HepG2 (cell line): ENCODE measurements at regions not wholly inside any gene's neighbourhood (a gene's known extent, or its start where the extent isn't known, plus 50 kb on each side); places are given as distances from the start of the nearest gene placed in this dataset.

Experiments used
- ATAC-seq: fragments of 200-7000 bp; cut with Tn5 transposase; 3 replicates; pipeline ENCODE4 v1.9.1; 2020; ENCODE audit warnings: mild to moderate bottlenecking, moderate library complexity
- BruUV-seq: library from RNA; stranded (reverse); fragments of 400-500 nt; replicated peaks from 2 replicates; lab custom pipeline; 2021; lab: Mats Ljungman, UMichigan
- CTCF ChIA-PET: fragments of 300-600 bp; formaldehyde crosslinking; extraction: SDS; loops from one replicate; lab custom pipeline; 2021; ENCODE audit warnings: low total read pairs, inconsistent platforms, low intra/inter-chr PET ratio; lab: Yijun Ruan, JAX
- POLR2A ChIA-PET: fragments of 350-600 bp; sonication (Branson Sonifier 250); formaldehyde crosslinking; loops from one replicate; lab custom pipeline; 2020; ENCODE audit warnings: antibody characterized with exemption, inconsistent platforms; lab: Yijun Ruan, JAX
- DNase-seq: peaks from one replicate; pipeline ENCODE4 v3.0.0-alpha.2; 2015; ENCODE audit warnings: low spot score
- FAIRE-seq: peaks from 3 replicates; lab custom pipeline; 2011; peaks lifted over from hg19 to GRCh38; lab: Jason Lieb, UNC
- H2AFZ ChIP-seq: one replicate; pipeline ENCODE4 v1.6.1; 2011; ENCODE audit warnings: low read length, inconsistent platforms
- H3K27ac ChIP-seq: fragments of 300-600 bp; 3 replicates; pipeline ENCODE4 v1.8.0; 2011; ENCODE audit warnings: mixed run types, mild to moderate bottlenecking, mixed read lengths, low read length, inconsistent platforms; ENCODE audit not compliant: insufficient read depth; ENCODE audit errors: extremely low read length
- H3K27me3 ChIP-seq, 2 experiments: fragments of 200-600 bp in 1 of 2; 2 replicates in 1 of 2; 3 replicates in 1 of 2; pipeline versions ENCODE4 v1.6.0 to v1.8.0; 2011; ENCODE audit warnings: low read length in 2 of 2, mild to moderate bottlenecking in 2 of 2, moderate library complexity in 2 of 2, inconsistent platforms in 1 of 2; ENCODE audit not compliant: insufficient read depth in 2 of 2, control insufficient read depth in 1 of 2
- H3K36me3 ChIP-seq, 2 experiments: fragments of 200-600 bp in 1 of 2; replicated peaks in 1 of 2; 2 replicates in 1 of 2; 3 replicates in 1 of 2; pipeline versions ENCODE4 v1.5.1 to v1.8.0; 2011; ENCODE audit warnings: low read length in 2 of 2, inconsistent platforms in 1 of 2; ENCODE audit not compliant: insufficient read depth in 2 of 2, control insufficient read depth in 1 of 2
- H3K4me1 ChIP-seq: 2 replicates; pipeline ENCODE4 v1.5.1; 2012; ENCODE audit warnings: low read length, inconsistent platforms; ENCODE audit not compliant: insufficient read depth
- H3K4me2 ChIP-seq: 2 replicates; pipeline ENCODE4 v1.6.0; 2011; ENCODE audit warnings: low read depth, low read length, inconsistent platforms
- H3K4me3 ChIP-seq, 3 experiments: fragments of 200-600 bp in 1 of 3; sonication (generic), shearing (Covaris generic) in 1 of 3; replicated peaks in 1 of 3; 2 replicates each; pipeline ENCODE4 v1.5.1; 2011 to 2016; ENCODE audit warnings: low read length in 3 of 3, inconsistent platforms in 2 of 3, low read depth in 2 of 3, mild to moderate bottlenecking in 2 of 3, control low read depth in 1 of 3, mixed read lengths in 1 of 3; ENCODE audit not compliant: insufficient read depth in 1 of 3
- H3K79me2 ChIP-seq: one replicate; pipeline ENCODE4 v1.6.1; 2011; ENCODE audit warnings: low read length, inconsistent platforms; ENCODE audit not compliant: insufficient read depth
- H3K9ac ChIP-seq: 2 replicates; pipeline ENCODE4 v1.6.0; 2011; ENCODE audit warnings: mild to moderate bottlenecking, low read depth, low read length, inconsistent platforms; ENCODE audit not compliant: insufficient read depth
- H3K9me3 ChIP-seq: 2 replicates; pipeline ENCODE4 v1.5.1; 2012; ENCODE audit warnings: mild to moderate bottlenecking, low read length
- H4K20me1 ChIP-seq: 2 replicates; pipeline ENCODE4 v1.6.0; 2011; ENCODE audit warnings: inconsistent platforms, mild to moderate bottlenecking, low read length, moderate library complexity; ENCODE audit not compliant: insufficient read depth
- BRF2 ChIP-seq: sonication (generic); formaldehyde crosslinking; IDR thresholded peaks from 2 replicates; pipeline ENCODE4 v1.8.1; 2022; ENCODE audit warnings: mild to moderate bottlenecking, missing genetic modification reagents
- EP300 ChIP-seq, 3 experiments: sonication (generic) in 1 of 3; formaldehyde crosslinking in 1 of 3; IDR thresholded peaks; 2 replicates each; pipeline versions ENCODE4 v1.5.1 to v1.6.1; 2011 to 2020; ENCODE audit warnings: low read depth in 2 of 3, low read length in 2 of 3, borderline replicate concordance in 1 of 3, improper control_type of control experiment in 1 of 3, mild to moderate bottlenecking in 1 of 3, missing genetic modification reagents in 1 of 3, moderate library complexity in 1 of 3
- HDAC6 ChIP-seq: fragments of 200-600 bp; sonication (generic); IDR thresholded peaks from 2 replicates; pipeline ENCODE4 v1.7.0; 2017; ENCODE audit warnings: mild to moderate bottlenecking, antibody characterized with exemption, low read length, low read depth
- KLF16 ChIP-seq, 2 experiments: sonication (generic) in 1 of 2; formaldehyde crosslinking in 1 of 2; IDR thresholded peaks; 2 replicates each; pipeline versions ENCODE4 v1.6.1 to v1.8.0; 2016 to 2023; ENCODE audit warnings: missing genetic modification reagents in 2 of 2, missing compliant biosample characterization in 1 of 2
- PAWR ChIP-seq: sonication (generic); formaldehyde crosslinking; IDR thresholded peaks from 2 replicates; pipeline ENCODE4 v1.4.0; 2020; ENCODE audit warnings: missing genetic modification reagents, mild to moderate bottlenecking, borderline replicate concordance
- TSC22D2 ChIP-seq: sonication (generic); formaldehyde crosslinking; IDR thresholded peaks from 2 replicates; pipeline ENCODE4 v1.5.1; 2020; ENCODE audit warnings: missing genetic modification reagents, mild to moderate bottlenecking, borderline replicate concordance
- ZNF205 ChIP-seq: IDR thresholded peaks from 2 replicates; pipeline ENCODE4 v1.6.1; 2018; ENCODE audit warnings: missing biosample characterization, missing genetic modification reagents
- ZNF207 ChIP-seq: fragments of 450-650 bp; IDR thresholded peaks from 2 replicates; pipeline ENCODE4 v1.6.1; 2016; ENCODE audit warnings: antibody characterized with exemption, borderline replicate concordance
- ZNF569 ChIP-seq: sonication (generic); formaldehyde crosslinking; IDR thresholded peaks from 2 replicates; pipeline ENCODE4 v1.5.0; 2020; ENCODE audit warnings: mild to moderate bottlenecking, missing genetic modification reagents, moderate library complexity, borderline replicate concordance
- ZNF629 ChIP-seq: sonication (generic); formaldehyde crosslinking; conservative IDR thresholded peaks from 2 replicates; pipeline ENCODE4 v1.5.0; 2020; ENCODE audit warnings: missing genetic modification reagents
- ZNF766 ChIP-seq: sonication (generic); formaldehyde crosslinking; IDR thresholded peaks from 2 replicates; pipeline ENCODE4 v1.5.0; 2020; ENCODE audit warnings: missing genetic modification reagents, borderline replicate concordance
- ZNF878 ChIP-seq: sonication (generic); formaldehyde crosslinking; IDR thresholded peaks from 2 replicates; pipeline ENCODE4 v1.8.1; 2023; ENCODE audit warnings: mild to moderate bottlenecking, missing genetic modification reagents, moderate library complexity
- WGBS: methylation state at CpG from one replicate; pipeline ENCODE4 v1.1.6; 2017; ENCODE audit warnings: low lambda C conversion rate; 5-methylcytosine and 5-hydroxymethylcytosine counted together
- in situ Hi-C: cut with HindIII; loops from 2 replicates; pipeline ENCODE4 v1.10.0; 2017; ENCODE audit warnings: low pct_unique_long_range_greater_than_20kb; ENCODE audit not compliant: extremely low pct_ligation_motif_present
- intact Hi-C: fragments of 100-400 bp; cut with micrococcal nuclease; formaldehyde crosslinking; loops from one replicate; pipeline ENCODE4 v1.10.0; 2022; ENCODE audit not compliant: unreplicated experiment

- TF ChIP-seq PAWR (CRISPR knock-in tag) (no peak), ZNF766 (no peak), EP300 (IDR thresholded peaks at IDR 0.05; ENCODE audit: low read depth in 2 of 2, low read length in 2 of 2) (no peak), EP300 (CRISPR knock-in tag; IDR thresholded peaks at IDR 0.05; ENCODE audit: borderline replicate concordance) (no peak), ZNF878 (CRISPR knock-in tag) (no peak), BRF2 (CRISPR knock-in tag) (no peak), ZNF207 (no peak), HDAC6 (no peak), ZNF569 (CRISPR knock-in tag) (no peak), KLF16 (CRISPR knock-in tag; IDR thresholded peaks at IDR 0.05) (no peak)
Observed at GRCh38 chr15:66959875-66960274, 105.5 kb upstream of the SMAD3 start (continued).

GRCh38 chr15:66960519-66960918, 104.9 kb upstream of the SMAD3 start:
- Histone ChIP-seq H3K27ac (no peak overlapping the region), H3K9ac (no peak overlapping the region), H3K27me3 (peaks cover 8 to 38% of the 10 kb centered on the region in 2 experiments; a peak in 3 of 5 replicates), H3K4me2 (no peak overlapping the region), H3K4me3 (no peak overlapping the region), H2AFZ (no peak overlapping the region), H3K79me2 (no peaks in the 10 kb centered on the region), H3K4me1 (no peaks in the 10 kb centered on the region), H4K20me1 (no peaks in the 10 kb centered on the region), H3K36me3 (no peaks in the 10 kb centered on the region), H3K9me3 (no peaks in the 10 kb centered on the region)
- intact Hi-C loops, result no loop called here
- no TSS peak for BruUV-seq
- ChIA-PET POLR2A (no interaction called here), CTCF (no interaction called here)
- 0 out of 2 replicates have a peak, but pooled peaks have one; percentile 48 for TF ChIP-seq ZNF629 (CRISPR knock-in tag)
- TF ChIP-seq ZNF205, result no peak
- no peak for TF ChIP-seq TSC22D2 (CRISPR knock-in tag)
- DNase-seq, result no peak
- in situ Hi-C loops, result no loop called here
- no peak for FAIRE-seq
- no peak for ATAC-seq
- WGBS, result 50% methylated on average over 4 of the region's 4 CpGs
